ENCODE measurements at regions not wholly inside any gene's neighbourhood (a gene's known extent, or its start where the extent isn't known, plus 50 kb on each side); places are given as distances from the start of the nearest gene placed in this dataset.

DNA sequence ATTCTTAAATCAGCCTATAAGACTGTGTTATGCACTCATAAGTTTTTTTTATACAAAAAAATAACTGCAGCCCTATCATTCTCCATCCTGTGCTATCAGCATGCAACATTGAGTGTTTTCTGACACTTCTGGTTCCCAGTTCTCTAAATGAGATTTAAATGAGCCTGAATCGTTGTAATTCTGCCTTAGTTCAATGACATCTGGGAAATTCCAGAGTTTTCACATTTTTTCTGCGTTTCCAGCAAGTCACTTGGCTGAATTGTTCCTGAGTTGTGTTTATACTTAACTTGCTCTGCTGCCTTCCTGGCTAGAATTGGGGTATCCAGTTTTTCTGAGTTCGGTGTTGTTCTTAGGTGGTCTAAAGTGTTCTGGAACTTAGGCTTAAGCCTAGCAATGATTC is 636.1 kb upstream of the FZD8 start:
- Histone ChIP-seq H3K9me3 (ENCODE audit: control insufficient read depth in 2 of 2, low read length in 2 of 2) (peaks cover 4 to 8% of the 10 kb centered on the region in 2 experiments), H3K4me3 (ENCODE audit: low read depth, low read length) (no peak overlapping the region), H3K27me3 (ENCODE audit: control insufficient read depth, insufficient read depth, low read length) (no peaks in the 10 kb centered on the region), H3K36me3 (ENCODE audit: control insufficient read depth, insufficient read depth, low read length) (no peaks in the 10 kb centered on the region), H3K4me1 (ENCODE audit: control insufficient read depth, insufficient read depth, low read length, poor library complexity, severe bottlenecking) (no peaks in the 10 kb centered on the region), H3K27ac (ENCODE audit: insufficient read depth, low read length, poor library complexity, severe bottlenecking) (no peak overlapping the region)
- no peak for DNase-seq
- H3K4me1 Mint-ChIP-seq = no peaks in the 10 kb centered on the region
- no peaks in the 10 kb centered on the region for H3K27me3 Mint-ChIP-seq
- H3K36me3 Mint-ChIP-seq = peaks cover 4% of the 10 kb centered on the region
- H3K27ac Mint-ChIP-seq = no peak overlapping the region
- H3K9me3 Mint-ChIP-seq = peaks cover 0 to 38% (median 7%) of the 10 kb centered on the region in 7 donors
- ATAC-seq (ENCODE audit: low read depth in 2 of 2) = no peak
- H3K4me3 Mint-ChIP-seq = no peak overlapping the region

DNA sequence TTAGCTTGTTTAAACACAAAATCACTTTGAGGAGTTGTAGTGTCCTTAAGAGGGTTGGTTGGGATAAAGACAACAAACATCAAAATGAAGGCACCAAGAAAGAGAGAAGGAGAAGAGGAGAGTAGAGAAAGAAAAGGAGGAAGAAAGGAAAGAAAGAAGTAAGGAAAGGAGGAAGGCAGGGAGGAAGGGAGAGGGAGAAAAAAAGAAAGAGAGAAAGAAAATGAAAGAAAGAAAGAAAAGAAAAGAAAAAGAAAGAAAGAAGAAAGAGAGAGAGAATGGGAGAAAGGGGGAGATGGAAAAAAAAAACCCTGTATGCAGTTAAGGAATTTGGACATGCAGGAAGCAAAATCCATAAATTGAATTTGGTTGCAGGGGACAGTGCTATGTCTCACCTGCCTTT is 635.4 kb upstream of the FZD8 start:
- DNase-seq = no peak
- H3K4me1 ChIP-seq (ENCODE audit: control insufficient read depth, insufficient read depth, low read length, poor library complexity, severe bottlenecking) = no peaks in the 10 kb centered on the region
- H3K36me3 Mint-ChIP-seq = peaks cover 4% of the 10 kb centered on the region
- no peak overlapping the region for H3K4me3 ChIP-seq (ENCODE audit: low read depth, low read length)
- no peaks in the 10 kb centered on the region for H3K4me1 Mint-ChIP-seq
- ATAC-seq (ENCODE audit: low read depth in 2 of 2) = no peak
- H3K27me3 ChIP-seq (ENCODE audit: control insufficient read depth, insufficient read depth, low read length) = no peaks in the 10 kb centered on the region
- no peak overlapping the region for H3K27ac ChIP-seq (ENCODE audit: insufficient read depth, low read length, poor library complexity, severe bottlenecking)
- H3K27ac Mint-ChIP-seq = no peak overlapping the region
- H3K9me3 ChIP-seq (ENCODE audit: control insufficient read depth in 2 of 2, low read length in 2 of 2) = peaks cover 4 to 6% of the 10 kb centered on the region in 2 experiments
- H3K4me3 Mint-ChIP-seq = no peak overlapping the region
- no peaks in the 10 kb centered on the region for H3K27me3 Mint-ChIP-seq
- no peaks in the 10 kb centered on the region for H3K36me3 ChIP-seq (ENCODE audit: control insufficient read depth, insufficient read depth, low read length)
- H3K9me3 Mint-ChIP-seq = peaks cover 0 to 38% (median 7%) of the 10 kb centered on the region in 7 donors

DNA sequence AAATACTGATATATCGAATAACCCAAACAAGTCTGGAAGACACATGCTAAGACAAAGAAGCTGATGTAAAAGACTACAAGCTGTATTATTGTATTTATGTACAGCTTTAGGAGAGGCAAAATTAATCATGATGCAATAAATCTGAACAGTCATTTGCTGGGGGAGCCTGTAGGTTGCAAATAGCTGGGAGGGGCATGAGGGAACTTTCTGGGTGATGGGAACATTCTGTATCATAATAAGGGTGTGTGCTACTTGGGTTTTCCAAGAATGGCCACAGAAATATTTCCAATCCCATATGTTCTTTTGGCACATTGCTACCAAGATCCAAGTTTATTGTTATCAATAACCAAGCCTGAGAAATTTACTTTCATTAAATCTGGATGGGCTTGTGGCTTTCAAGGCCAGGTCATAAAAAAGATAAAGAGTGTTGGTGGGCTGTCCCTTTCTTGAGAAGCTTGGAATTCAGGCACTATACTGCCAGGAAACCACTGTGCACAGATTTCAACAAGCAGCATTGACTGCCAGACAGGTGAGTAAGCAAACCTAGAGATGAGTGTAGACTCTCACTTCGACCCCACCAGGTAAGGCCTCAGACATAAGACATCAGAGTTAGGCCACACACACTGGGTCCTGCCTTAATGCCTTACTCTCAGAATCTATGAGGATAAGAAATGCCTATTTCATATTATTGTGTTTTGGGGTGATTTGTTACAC is 629.7 kb upstream of the FZD8 start:
- Mint-ChIP-seq H3K4me1 (no peaks in the 10 kb centered on the region), H3K4me3 (no peak overlapping the region), H3K36me3 (peaks cover 4% of the 10 kb centered on the region), H3K9me3 (peaks cover 0 to 39% (median 6%) of the 10 kb centered on the region in 7 donors), H3K27me3 (no peaks in the 10 kb centered on the region), H3K27ac (no peak overlapping the region)
- DNase-seq = no peak
- Histone ChIP-seq H3K9me3 (ENCODE audit: control insufficient read depth in 2 of 2, low read length in 2 of 2) (peaks cover 0 to 4% of the 10 kb centered on the region in 2 experiments), H3K4me1 (ENCODE audit: control insufficient read depth, insufficient read depth, low read length, poor library complexity, severe bottlenecking) (no peaks in the 10 kb centered on the region), H3K36me3 (ENCODE audit: control insufficient read depth, insufficient read depth, low read length) (no peaks in the 10 kb centered on the region), H3K27me3 (ENCODE audit: control insufficient read depth, insufficient read depth, low read length) (no peaks in the 10 kb centered on the region), H3K27ac (ENCODE audit: insufficient read depth, low read length, poor library complexity, severe bottlenecking) (no peak overlapping the region), H3K4me3 (ENCODE audit: low read depth, low read length) (no peak overlapping the region)
- ATAC-seq (ENCODE audit: low read depth in 2 of 2) = no peak

DNA sequence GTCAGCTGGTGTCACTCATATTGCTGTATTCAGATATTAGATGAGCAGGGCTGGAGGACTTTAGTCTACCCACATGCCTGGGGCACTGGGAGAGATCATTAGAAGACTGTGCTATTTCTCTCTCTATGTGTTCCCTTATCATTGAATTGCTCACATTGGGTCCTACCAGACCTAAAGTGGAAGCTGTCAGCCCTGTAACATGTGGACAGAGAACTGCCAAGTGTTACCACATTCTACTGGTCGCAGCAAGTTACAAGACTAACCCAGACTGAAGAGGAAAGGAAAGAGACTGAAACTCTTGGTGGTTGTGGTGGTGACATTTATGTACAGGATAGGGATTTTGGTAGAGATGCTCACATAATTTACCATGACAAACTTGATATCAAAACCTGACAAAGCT is 627.1 kb upstream of the FZD8 start:
- peaks cover 0 to 20% (median 8%) of the 10 kb centered on the region in 7 donors for H3K9me3 Mint-ChIP-seq
- no peaks in the 10 kb centered on the region for H3K27me3 Mint-ChIP-seq
- no peaks in the 10 kb centered on the region for H3K4me1 ChIP-seq (ENCODE audit: control insufficient read depth, insufficient read depth, low read length, poor library complexity, severe bottlenecking)
- no peaks in the 10 kb centered on the region for H3K36me3 Mint-ChIP-seq
- no peak overlapping the region for H3K4me3 Mint-ChIP-seq
- H3K27me3 ChIP-seq (ENCODE audit: control insufficient read depth, insufficient read depth, low read length) = no peaks in the 10 kb centered on the region
- H3K36me3 ChIP-seq (ENCODE audit: control insufficient read depth, insufficient read depth, low read length) = no peaks in the 10 kb centered on the region
- DNase-seq = no peak
- H3K9me3 ChIP-seq (ENCODE audit: control insufficient read depth in 2 of 2, low read length in 2 of 2) = peaks cover 0 to 4% of the 10 kb centered on the region in 2 experiments
- H3K4me3 ChIP-seq (ENCODE audit: low read depth, low read length) = no peak overlapping the region
- no peak for ATAC-seq (ENCODE audit: low read depth in 2 of 2)
- no peaks in the 10 kb centered on the region for H3K4me1 Mint-ChIP-seq
- no peak overlapping the region for H3K27ac Mint-ChIP-seq
- H3K27ac ChIP-seq (ENCODE audit: insufficient read depth, low read length, poor library complexity, severe bottlenecking) = no peak overlapping the region

DNA sequence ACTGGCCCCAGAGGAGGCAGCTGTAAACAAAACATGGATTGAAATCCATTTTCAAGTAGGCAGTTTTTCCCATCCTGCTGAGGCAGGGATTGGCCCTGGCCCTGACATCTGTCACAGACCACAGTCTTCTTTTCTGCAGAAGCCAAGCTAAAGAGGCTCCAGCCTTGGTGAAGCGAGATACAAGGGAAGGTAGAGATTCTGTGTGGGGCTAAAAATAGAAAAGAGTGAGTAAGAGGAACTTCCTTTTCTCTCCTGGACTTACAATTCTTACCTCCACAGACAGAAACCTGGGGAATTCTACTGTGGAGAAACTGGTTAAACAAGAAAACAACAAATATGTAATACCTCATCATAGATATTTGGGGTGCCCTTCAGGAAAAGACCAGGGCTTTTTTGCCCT is 624.8 kb upstream of the FZD8 start:
- Histone ChIP-seq H3K36me3 (ENCODE audit: control insufficient read depth, insufficient read depth, low read length) (no peaks in the 10 kb centered on the region), H3K4me1 (ENCODE audit: control insufficient read depth, insufficient read depth, low read length, poor library complexity, severe bottlenecking) (no peaks in the 10 kb centered on the region), H3K27me3 (ENCODE audit: control insufficient read depth, insufficient read depth, low read length) (no peaks in the 10 kb centered on the region), H3K4me3 (ENCODE audit: low read depth, low read length) (no peak overlapping the region), H3K27ac (ENCODE audit: insufficient read depth, low read length, poor library complexity, severe bottlenecking) (no peak overlapping the region), H3K9me3 (ENCODE audit: control insufficient read depth in 2 of 2, low read length in 2 of 2) (no peaks in the 10 kb centered on the region)
- Mint-ChIP-seq H3K4me1 (no peaks in the 10 kb centered on the region), H3K27me3 (no peaks in the 10 kb centered on the region), H3K9me3 (peaks cover 0 to 18% (median 7%) of the 10 kb centered on the region in 7 donors), H3K4me3 (no peak overlapping the region), H3K27ac (no peak overlapping the region), H3K36me3 (no peaks in the 10 kb centered on the region)
- DNase-seq (no peak), ATAC-seq (ENCODE audit: low read depth in 2 of 2) (no peak)

DNA sequence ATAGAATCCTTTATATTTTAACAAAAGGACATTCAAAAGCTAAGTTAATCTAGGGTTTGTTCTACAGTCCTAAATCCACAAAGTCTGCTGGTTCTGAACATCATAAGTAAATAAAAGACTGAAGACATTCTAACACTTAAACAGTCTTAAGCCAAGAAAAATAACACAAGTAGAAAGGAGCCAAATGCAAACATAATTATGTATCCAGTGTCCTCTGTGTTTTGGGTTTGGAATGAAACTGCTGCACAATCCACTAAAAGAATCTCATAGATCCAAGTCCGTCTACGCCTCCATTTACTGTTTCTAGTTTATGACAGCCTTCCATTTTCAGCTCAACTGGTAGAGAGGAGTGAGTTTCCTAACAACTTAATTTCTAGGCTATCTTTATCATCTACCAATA is 623.6 kb upstream of the FZD8 start:
- Histone ChIP-seq H3K9me3 (ENCODE audit: control insufficient read depth in 2 of 2, low read length in 2 of 2) (no peaks in the 10 kb centered on the region), H3K27me3 (ENCODE audit: control insufficient read depth, insufficient read depth, low read length) (no peaks in the 10 kb centered on the region), H3K36me3 (ENCODE audit: control insufficient read depth, insufficient read depth, low read length) (no peaks in the 10 kb centered on the region), H3K27ac (ENCODE audit: insufficient read depth, low read length, poor library complexity, severe bottlenecking) (no peak overlapping the region), H3K4me1 (ENCODE audit: control insufficient read depth, insufficient read depth, low read length, poor library complexity, severe bottlenecking) (no peaks in the 10 kb centered on the region), H3K4me3 (ENCODE audit: low read depth, low read length) (no peak overlapping the region)
- Mint-ChIP-seq H3K27me3 (no peaks in the 10 kb centered on the region), H3K36me3 (no peaks in the 10 kb centered on the region), H3K9me3 (peaks cover 0 to 18% (median 3%) of the 10 kb centered on the region in 7 donors), H3K27ac (no peak overlapping the region), H3K4me3 (no peak overlapping the region), H3K4me1 (no peaks in the 10 kb centered on the region)
- ATAC-seq (ENCODE audit: low read depth in 2 of 2) (no peak), DNase-seq (no peak)

DNA sequence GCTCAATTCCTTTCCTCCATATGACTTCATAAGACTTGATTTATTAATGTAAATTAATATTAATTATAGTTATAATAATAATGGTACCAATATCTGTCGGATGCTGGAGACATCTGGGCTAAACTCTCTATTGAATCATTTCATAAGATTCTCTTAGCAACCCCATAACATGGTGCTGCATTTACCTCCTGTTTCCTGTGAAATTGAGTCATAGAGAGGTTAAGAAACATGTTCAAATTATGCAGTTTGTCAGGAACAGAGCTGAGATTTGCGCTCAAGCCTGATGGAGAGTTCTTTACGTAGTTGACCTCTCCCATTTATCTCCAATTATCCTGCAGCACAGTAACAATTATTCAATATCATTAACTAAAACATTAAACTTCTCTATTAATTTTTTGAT is 621.8 kb upstream of the FZD8 start:
- Mint-ChIP-seq H3K4me3 (no peak overlapping the region), H3K36me3 (no peaks in the 10 kb centered on the region), H3K9me3 (peaks cover 0 to 26% (median 9%) of the 10 kb centered on the region in 7 donors), H3K27me3 (no peaks in the 10 kb centered on the region), H3K27ac (no peak overlapping the region), H3K4me1 (no peaks in the 10 kb centered on the region)
- H3K9me3 ChIP-seq (ENCODE audit: control insufficient read depth in 2 of 2, low read length in 2 of 2) = no peaks in the 10 kb centered on the region
- no peak overlapping the region for H3K4me3 ChIP-seq (ENCODE audit: low read depth, low read length)
- H3K36me3 ChIP-seq (ENCODE audit: control insufficient read depth, insufficient read depth, low read length) = no peaks in the 10 kb centered on the region
- H3K4me1 ChIP-seq (ENCODE audit: control insufficient read depth, insufficient read depth, low read length, poor library complexity, severe bottlenecking) = no peaks in the 10 kb centered on the region
- H3K27ac ChIP-seq (ENCODE audit: insufficient read depth, low read length, poor library complexity, severe bottlenecking) = no peak overlapping the region
- DNase-seq (no peak), ATAC-seq (ENCODE audit: low read depth in 2 of 2) (no peak)
- no peaks in the 10 kb centered on the region for H3K27me3 ChIP-seq (ENCODE audit: control insufficient read depth, insufficient read depth, low read length)

DNA sequence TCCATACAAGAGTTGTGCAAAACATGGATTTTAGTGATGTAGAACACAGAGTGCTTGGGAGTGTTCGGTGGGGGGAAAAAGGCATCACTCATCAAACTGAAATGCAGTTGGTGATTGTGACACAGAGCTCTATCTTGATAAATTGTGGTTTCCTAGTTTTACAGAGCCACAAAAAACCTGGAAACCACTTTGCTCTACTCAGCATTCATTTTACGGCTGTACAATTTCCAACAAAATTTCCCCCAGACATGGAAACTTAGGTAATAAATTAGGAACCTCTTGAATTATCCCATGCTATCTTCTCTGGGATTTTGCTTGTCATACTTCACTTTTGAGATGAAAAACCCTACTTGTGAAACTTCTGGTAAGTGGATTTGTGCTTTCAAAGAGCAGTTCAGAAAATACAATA is 614.9 kb upstream of the FZD8 start:
- DNase-seq (no peak), ATAC-seq (ENCODE audit: low read depth in 2 of 2) (no peak)
- peaks cover 3 to 22% (median 8%) of the 10 kb centered on the region in 7 donors for H3K9me3 Mint-ChIP-seq
- no peaks in the 10 kb centered on the region for H3K36me3 Mint-ChIP-seq
- H3K4me3 Mint-ChIP-seq = no peak overlapping the region
- no peaks in the 10 kb centered on the region for H3K27me3 Mint-ChIP-seq
- H3K36me3 ChIP-seq (ENCODE audit: control insufficient read depth, insufficient read depth, low read length) = no peaks in the 10 kb centered on the region
- no peak overlapping the region for H3K4me3 ChIP-seq (ENCODE audit: low read depth, low read length)
- no peak overlapping the region for H3K27ac Mint-ChIP-seq
- peaks cover 0 to 6% of the 10 kb centered on the region in 2 experiments for H3K9me3 ChIP-seq (ENCODE audit: control insufficient read depth in 2 of 2, low read length in 2 of 2)
- no peaks in the 10 kb centered on the region for H3K4me1 ChIP-seq (ENCODE audit: control insufficient read depth, insufficient read depth, low read length, poor library complexity, severe bottlenecking)
- H3K4me1 Mint-ChIP-seq = no peaks in the 10 kb centered on the region
- no peaks in the 10 kb centered on the region for H3K27me3 ChIP-seq (ENCODE audit: control insufficient read depth, insufficient read depth, low read length)
- H3K27ac ChIP-seq (ENCODE audit: insufficient read depth, low read length, poor library complexity, severe bottlenecking) = no peak overlapping the region
